ENCODE measurements at regions not wholly inside any gene's neighbourhood (a gene's known extent, or its start where the extent isn't known, plus 50 kb on each side); places are given as distances from the start of the nearest gene placed in this dataset.
"Not testable (repeated sequence)": the region's sequence is repeated elsewhere in the genome, so short reads cannot be mapped to it uniquely, and the experiment has no call there.

- peak; percentile 39 for DNase-seq (ENCODE audit: low read depth)
Measured at GRCh38 chr16:27639561-27640276, 89.8 kb downstream of the KATNIP start.

DNA sequence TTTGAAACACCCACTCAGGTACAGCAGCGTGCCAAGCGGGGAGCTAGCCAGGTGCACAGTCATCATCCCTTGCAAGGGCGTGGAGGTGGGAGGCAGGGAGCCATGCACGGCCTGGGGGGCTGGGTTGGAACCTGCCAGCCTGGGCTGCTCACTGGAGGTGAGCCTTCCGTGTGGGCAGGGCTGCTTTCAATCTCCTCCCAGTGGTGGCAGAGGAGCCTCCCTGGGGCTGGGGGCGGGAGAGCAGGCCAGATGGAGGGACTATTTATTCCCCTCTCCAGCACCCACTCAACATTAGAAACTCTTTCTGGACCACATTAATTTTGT is 90.3 kb downstream of the KATNIP start:
- no peak for DNase-seq (ENCODE audit: low read depth)

- DNase-seq (ENCODE audit: low read depth) = no peak
Measured at GRCh38 chr16:27641260-27641659, 91.3 kb downstream of the KATNIP start.

GRCh38 chr16:27641734-27642415 is 91.9 kb downstream of the KATNIP start:
- DNase-seq (ENCODE audit: low read depth) = not testable (repeated sequence)

GRCh38 chr16:27642756-27643155 is 92.8 kb downstream of the KATNIP start:
- peak; percentile 20 for DNase-seq (ENCODE audit: low read depth)

DNA sequence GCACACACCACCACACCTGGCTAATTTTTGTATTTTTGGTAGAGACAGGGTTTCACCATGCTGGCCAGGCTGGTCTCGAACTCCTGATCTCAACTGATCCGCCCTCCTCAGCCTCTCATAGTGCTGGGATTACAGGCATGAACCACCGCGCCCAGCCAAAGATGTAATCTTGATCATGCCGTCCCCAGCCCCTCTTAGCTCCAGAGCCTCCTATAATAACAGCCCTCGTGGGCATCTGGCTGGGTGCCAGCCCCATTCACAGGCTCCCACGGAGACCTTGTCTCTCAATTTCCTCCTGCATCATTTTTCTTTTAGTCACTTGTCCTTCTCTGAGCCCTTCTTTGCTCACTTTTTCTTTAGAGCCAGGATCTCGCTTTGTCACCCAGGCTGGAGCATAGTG is 94.2 kb downstream of the KATNIP start:
- no peak for DNase-seq (ENCODE audit: low read depth)

GRCh38 chr16:27645396-27645795 is 95.5 kb downstream of the KATNIP start:
- DNase-seq (ENCODE audit: low read depth) = no peak

GRCh38 chr16:27646806-27647205 is 96.9 kb downstream of the KATNIP start:
- no peak for DNase-seq (ENCODE audit: low read depth)

DNA sequence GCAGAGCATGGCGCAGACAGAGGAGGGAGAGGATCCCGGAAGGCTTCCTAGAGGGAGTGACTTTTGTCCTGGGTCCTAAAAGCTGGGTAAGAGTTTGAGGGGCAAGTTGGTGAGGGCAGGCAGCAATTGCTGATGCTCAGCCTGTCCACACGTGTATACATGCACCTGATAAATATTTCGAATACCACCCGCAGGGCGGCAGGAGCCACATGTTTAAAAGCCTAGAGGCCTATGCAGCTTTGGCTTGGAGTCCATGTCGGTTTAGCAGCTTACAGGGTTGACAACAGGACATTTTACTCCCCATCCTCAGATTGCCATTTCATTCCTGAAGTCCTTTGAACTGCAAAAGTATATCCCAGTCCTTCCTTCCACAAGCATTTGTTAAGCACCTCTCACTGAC is 99.1 kb downstream of the KATNIP start:
- DNase-seq (ENCODE audit: low read depth) = no peak

DNA sequence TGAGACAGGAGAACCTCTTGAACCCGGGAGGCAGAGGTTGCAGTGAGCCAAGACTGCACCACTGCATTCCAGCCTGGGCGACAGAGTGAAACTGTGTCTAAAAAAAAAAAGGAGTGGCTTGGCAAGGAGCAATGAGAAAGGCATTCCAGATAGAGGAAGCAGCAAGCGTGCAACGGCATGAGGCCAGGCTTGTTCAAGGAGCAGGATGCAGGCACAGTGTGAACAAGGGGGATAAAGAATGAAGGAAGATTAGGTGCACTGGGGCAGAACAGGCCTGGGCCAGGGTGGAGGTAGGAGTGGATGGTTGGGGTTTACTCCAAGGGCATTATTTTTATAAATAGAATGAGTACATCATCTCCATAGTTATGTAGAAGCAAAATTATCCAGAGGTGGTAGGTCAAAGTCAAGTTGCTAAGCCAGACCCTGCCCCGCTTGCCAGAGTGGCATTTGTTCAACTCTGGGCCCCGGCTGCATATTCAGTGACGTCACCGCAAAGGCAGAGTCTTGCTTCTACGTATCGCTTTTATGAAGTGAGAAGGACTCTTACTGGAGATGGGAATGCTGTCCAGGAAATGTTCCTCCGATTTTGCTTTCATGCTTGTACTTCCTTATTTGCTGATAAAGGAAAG is 100.2 kb downstream of the KATNIP start:
- no peak for DNase-seq (ENCODE audit: low read depth)

DNA sequence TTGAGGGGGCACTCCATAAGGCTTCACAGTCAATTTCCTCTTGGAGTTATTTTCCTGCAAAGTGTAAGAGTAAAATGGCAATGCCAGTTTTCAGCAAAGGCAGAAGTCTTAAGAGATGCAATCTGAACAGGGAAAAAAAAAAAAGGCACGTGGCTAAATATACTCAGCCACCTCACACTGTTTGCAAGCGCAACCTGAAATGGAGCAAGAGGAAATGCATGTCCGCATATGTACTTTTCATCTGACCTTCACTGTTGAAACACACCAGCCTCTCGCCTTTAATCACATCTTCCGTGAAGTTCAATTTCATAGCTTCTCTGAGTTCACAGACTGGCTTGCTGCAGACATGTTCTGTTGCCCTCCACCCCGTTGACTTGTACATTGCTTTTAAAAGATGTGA is 101.4 kb downstream of the KATNIP start:
- DNase-seq (ENCODE audit: low read depth) = no peak

DNA sequence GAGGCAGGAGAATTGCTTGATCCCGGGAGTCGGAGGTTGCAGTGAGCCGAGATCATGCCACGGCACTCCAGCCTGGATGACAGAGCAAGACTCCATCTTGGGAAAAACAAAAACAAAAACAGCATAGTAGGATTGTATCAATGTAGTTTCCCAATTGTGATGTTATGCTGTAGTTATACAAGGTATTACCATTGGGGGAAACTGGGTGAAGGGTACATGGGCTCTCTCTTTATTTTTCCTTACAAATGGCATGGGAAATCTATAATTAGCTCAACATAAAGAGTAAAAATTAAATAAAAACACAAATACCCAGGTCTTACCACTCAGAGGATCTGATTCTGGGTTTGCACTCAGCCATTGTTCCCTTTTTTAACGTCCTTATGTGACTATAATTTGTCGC is 107.9 kb downstream of the KATNIP start:
- no peak for DNase-seq (ENCODE audit: low read depth)

DNA sequence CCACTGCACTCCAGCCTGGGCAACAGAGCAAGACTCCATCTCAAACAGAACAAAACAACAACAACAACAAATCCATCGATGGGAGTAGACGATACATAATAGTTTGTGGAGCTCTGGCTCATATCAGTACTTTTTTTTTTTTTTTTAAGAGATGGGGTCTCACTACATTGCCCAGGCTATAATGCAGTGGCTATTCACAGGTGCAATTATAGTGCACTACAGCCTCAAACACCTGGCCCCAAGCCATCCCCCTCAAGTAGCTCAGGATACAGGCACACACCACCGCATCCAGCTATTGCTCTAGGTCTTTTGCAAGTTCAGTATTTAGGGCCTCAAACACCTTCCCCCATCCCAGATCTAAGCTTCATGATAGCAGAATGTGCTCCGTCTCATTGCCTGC is 110.6 kb downstream of the KATNIP start:
- DNase-seq (ENCODE audit: low read depth) = no peak

GRCh38 chr16:27663235-27663634 is 113.3 kb downstream of the KATNIP start:
- not testable (repeated sequence) for DNase-seq (ENCODE audit: low read depth)

DNA sequence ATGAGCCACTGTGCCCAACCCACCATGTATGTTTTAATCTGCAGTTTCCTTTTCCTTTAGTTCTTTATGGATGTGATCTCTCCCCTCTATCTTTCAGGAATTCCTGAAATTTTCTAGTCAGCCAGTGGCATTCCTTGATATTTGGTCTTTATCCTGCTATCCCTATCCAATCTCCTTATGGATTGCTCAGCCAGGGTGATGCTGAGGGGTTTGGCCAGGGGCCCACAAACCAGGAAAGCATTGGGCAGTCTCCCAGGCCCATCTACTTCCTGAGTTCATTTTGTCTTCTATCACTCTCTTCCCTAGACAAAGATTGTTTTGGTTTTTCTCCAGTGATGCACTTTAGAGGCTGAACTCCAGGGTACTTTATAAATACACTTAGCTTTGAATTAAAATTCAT is 115.9 kb downstream of the KATNIP start:
- DNase-seq (ENCODE audit: low read depth) = no peak

DNA sequence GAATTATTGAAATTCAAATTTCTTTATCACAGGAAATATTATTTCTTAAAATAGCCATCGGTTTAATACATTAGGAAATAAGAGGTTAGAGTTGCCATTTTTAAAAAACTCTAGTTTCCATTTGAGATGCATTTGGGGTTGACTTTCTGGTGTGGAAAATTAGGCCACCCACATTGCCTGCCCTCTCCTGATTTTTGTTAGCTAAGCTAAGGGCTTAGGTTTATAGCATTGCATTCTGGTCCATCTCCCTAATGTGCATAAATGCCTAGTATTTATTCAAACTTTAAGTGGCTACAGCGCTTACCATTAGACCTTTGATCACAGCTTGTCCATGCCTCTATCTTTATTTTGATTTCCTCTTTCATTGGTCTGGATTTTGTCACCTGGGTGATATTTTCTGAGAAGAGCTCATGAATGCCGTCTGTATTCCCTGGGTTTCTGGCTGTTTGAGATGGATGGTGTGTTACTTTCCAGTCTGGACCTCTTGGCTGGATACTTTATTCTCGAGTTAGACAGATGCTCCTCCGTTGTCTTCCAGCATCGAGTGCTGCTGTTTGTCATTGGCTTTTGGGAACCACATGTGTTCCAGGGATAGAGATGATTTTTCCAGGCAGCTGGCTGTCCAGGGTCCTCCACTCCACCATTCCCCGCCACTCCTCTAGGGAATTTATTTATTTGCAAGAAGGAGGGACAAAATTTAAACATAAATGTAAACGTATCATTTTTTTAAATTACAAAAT is 120.3 kb downstream of the KATNIP start:
- no peak for DNase-seq (ENCODE audit: low read depth)

DNA sequence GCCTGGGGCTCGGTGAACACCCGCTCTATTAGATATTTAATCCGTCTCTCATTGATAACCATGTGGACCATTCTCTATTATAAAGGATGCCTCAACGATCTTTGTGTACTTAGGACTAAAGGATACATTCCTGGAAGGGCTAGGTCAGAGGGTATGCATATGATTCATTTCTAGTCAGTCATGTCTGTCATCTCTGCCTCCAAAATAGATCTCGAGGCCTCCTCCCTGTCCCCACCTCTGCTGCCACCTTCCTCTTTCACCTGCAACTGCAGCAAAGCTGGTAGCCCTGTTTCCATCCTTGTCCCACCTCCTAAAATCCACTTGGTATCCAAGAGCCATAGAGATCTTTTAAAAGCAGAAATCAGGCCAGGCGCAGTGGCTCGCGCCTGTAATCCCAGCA is 121.5 kb downstream of the KATNIP start:
- no peak for DNase-seq (ENCODE audit: low read depth)

- peak; percentile 36 for DNase-seq (ENCODE audit: low read depth)
Measured at GRCh38 chr16:27676839-27677238, 126.9 kb downstream of the KATNIP start.

GRCh38 chr16:27677263-27677662 is 127.3 kb downstream of the KATNIP start:
- no peak for DNase-seq (ENCODE audit: low read depth)

DNA sequence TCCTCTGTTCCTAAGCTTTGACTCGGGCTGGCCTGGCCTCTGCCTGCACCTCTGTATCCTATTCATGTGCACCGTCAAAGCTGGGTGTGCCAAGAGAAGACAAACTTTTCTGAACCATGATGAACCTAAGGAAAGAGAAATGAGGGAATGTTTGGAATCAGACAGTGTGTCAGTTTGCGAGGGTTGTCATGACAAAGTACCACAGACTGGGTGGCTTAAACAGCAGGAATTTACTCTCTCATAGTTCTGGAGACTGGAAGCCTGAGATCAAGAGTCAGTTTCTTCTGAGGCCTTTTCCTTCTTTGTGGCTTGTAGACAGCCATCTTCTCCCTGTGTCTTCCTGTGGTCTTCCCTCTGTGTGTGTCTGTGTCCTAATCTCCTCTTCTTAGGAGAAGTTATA is 129.0 kb downstream of the KATNIP start:
- DNase-seq (ENCODE audit: low read depth) = no peak

DNA sequence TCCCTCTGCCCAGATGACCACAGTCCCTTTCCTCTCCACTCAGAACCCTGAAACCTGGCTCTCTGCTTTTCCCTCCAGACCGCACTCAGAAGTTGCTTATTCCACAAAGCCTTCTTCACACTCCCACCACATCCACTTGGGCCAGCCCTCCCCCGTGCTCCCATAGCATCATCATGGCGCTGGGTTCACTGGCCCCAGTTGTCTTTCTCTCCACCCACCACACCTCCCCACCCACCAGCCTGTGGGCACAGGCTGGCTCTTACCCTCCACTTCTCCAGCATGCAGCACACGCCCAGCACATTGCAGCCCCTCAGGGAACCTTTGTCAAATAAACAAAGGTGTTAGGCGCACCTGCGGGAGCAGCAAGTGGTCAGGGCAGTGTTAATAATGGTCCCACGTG is 130.0 kb downstream of the KATNIP start:
- no peak for DNase-seq (ENCODE audit: low read depth)

DNA sequence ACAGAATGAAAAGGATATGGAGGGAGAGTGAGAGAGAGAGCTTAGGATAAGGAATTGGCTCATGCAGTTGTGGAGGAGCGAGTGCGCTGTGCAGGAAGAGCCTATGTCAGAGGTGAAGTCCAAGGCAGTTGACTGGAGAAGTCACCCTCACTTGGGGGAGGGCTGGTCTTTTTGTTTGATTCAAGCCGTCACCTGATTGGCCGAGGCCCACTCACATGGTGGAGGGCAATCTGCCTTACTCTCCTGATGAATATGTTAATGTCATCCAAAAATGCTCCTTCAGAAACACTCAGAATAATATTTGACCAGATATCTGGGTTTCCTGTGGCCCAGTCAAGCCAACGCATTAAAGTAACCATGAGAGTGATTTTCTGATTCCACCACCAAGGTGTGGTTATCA is 131.7 kb downstream of the KATNIP start:
- DNase-seq (ENCODE audit: low read depth) = no peak

DNA sequence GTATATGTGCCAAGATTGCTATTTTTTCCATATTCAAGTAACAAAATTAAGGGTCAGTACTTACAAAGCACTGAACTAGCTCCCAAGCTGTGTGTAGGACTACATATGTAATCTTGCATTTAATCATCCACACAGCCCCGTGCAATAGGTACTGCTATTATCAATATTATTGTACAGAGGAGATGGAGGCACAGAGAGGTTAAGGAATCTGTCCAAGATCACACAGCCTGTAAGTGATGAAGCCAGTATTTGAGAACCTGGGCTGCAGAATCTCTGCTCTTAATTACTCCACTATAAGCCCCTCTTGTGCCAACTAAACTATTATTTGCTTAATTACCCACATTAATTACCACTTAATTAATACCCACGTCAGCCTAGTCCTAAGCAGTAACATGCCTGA is 134.1 kb downstream of the KATNIP start:
- DNase-seq (ENCODE audit: low read depth) = no peak
